Cardiac fibroblast (primary cell): ENCODE measurements at regions not wholly inside any gene's neighbourhood (a gene's known extent, or its start where the extent isn't known, plus 50 kb on each side); places are given as distances from the start of the nearest gene placed in this dataset.

Experiments
- DNase-seq, 2 donors: peaks; one replicate each; pipeline versions ENCODE4 v3.0.0 to v3.0.0-alpha.2; 2010; ENCODE audit warnings: low read depth in 2 of 2
- H3K4me3 ChIP-seq, 2 donors: replicated peaks in 1 of 2; 1 replicate in 1 of 2; 2 replicates in 1 of 2; pipeline ENCODE4 v1.5.1; 2011; ENCODE audit warnings: low read depth in 2 of 2, low read length in 2 of 2, mild to moderate bottlenecking in 2 of 2, moderate library complexity in 1 of 2
- TF ChIP-seq, protein P1 (sequence below): IDR thresholded peaks from one replicate; pipeline ENCODE4 v1.5.1; 2011; ENCODE audit warnings: low read depth, mild to moderate bottlenecking, low read length, inconsistent platforms

DNA sequence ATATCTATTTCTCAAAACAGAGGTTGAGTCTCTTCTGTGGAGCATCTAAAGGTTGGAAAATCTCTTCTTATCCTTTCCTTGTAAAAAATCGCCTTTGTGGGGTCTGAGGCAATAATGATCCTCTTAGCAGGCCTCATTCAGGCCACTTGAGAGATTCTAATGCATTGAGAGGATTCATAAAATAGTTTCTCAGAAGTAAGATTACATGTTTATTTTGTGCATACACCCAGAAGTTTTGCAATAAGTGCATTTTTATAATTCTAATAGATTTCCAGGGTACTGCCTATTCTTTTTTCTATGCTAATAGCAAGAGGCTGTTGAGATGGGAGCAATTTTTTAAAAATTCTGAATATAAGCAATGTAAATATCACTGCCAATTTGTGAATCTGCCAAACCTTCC lies 342.2 kb upstream of the KLF12 start:
- TF ChIP-seq, protein P1, sequence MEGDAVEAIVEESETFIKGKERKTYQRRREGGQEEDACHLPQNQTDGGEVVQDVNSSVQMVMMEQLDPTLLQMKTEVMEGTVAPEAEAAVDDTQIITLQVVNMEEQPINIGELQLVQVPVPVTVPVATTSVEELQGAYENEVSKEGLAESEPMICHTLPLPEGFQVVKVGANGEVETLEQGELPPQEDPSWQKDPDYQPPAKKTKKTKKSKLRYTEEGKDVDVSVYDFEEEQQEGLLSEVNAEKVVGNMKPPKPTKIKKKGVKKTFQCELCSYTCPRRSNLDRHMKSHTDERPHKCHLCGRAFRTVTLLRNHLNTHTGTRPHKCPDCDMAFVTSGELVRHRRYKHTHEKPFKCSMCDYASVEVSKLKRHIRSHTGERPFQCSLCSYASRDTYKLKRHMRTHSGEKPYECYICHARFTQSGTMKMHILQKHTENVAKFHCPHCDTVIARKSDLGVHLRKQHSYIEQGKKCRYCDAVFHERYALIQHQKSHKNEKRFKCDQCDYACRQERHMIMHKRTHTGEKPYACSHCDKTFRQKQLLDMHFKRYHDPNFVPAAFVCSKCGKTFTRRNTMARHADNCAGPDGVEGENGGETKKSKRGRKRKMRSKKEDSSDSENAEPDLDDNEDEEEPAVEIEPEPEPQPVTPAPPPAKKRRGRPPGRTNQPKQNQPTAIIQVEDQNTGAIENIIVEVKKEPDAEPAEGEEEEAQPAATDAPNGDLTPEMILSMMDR = no peak
- H3K4me3 ChIP-seq = no peak overlapping the region
- DNase-seq = peak in 1 of 2 donors; percentile 8

DNA sequence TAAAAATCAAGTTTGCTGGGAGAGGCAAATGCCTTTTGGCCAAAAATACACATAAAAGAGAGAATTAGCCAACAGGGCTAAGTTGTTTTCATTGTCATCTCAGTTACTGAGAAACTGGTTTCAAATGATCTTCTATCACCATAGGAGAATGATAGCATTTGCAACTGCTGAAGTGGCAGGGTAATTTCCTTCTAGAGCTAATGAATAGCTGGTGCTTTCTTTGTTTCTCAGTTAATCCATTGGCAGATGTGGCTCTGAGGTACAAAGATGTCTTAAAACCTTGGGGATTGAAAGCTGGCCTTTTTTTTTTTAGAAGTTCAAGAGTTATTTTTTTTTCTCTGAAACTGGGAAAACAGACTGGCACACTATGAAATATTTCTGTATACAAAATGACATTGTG lies 332.7 kb upstream of the KLF12 start:
- TF ChIP-seq, protein P1 = no peak
- DNase-seq = no peak
- no peak overlapping the region for H3K4me3 ChIP-seq

DNA sequence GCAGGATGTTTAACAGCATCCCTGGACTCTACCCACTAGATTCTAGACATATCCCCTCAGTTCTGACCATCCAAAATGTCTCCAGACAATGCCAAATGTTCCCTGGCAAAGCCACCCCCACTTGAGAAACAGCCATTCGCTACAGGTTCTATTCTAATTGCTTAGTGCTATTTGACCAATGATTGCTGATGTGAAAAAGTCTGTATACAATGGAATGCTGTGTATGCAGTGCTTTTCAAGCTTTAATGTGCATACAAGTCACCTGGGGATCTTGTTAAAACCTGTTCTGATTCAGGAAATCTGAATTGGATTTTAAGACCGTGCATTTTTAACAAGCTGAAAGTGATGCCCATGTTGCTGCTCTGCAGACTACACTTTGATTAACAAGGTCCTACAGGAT lies 331.8 kb upstream of the KLF12 start:
- TF ChIP-seq, protein P1 = no peak
- no peak for DNase-seq
- no peak overlapping the region for H3K4me3 ChIP-seq

DNA sequence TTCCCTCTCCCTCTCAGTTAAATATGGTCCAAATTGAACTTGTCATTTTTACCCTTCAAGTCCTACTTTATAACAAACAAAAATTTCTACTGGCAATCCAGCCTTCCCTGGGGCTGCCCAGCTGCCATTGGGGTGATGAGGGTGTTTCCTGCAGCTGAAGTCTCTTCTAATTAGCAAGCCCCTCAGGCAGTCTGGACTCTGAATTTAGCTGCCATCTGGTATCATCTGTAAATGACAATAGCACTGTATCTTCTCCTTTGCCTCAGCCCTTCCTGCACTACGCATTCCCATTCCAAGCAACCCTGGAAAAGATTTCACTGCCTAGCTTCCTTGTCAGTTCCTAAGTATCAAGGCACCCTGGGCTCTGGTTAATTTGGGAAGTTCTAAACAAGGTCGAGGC lies 331.1 kb upstream of the KLF12 start:
- no peak for DNase-seq
- no peak overlapping the region for H3K4me3 ChIP-seq
- TF ChIP-seq, protein P1 = no peak

DNA sequence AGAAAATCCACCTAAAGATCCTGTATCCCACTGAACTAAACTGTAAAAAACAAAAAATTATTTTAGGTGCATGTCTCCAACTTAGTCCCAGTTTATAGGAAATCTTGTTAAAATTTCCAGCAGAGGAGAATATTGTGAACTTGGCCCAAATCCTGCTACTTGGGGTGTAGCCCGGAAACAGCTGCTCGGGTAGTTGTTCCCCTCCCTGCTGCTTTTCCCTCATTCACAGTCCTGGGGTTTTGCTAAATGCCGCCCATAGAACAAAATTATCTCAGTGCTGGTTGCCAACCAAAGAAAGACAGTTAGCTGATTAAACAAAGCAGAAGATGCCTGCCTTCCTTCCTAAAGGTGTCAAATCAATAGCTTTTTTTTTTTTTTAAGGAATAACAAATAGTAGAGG lies 330.5 kb upstream of the KLF12 start:
- peak in 1 of 2 donors; percentile 11 for DNase-seq
- TF ChIP-seq, protein P1 = no peak
- no peak overlapping the region for H3K4me3 ChIP-seq

DNA sequence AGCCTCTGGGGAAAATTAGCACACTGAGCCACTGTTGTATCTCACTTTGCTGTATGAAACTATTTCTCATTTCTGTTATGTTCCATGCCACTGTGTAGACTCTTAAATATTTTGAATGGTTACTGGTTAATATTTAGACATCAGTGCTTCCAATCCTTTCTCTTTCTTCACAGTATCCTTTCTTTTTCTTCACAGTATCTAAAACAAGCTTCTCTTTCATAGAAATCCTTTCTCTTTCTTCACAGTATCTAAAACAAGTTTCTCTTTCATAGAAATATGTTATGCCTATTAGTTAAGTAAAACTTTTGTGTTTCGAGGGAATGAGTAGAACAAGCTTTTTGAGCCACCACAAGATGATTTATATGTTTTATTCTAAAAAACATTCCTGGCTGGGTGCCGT lies 326.8 kb upstream of the KLF12 start:
- TF ChIP-seq, protein P1 = no peak
- H3K4me3 ChIP-seq = no peak overlapping the region
- no peak for DNase-seq

DNA sequence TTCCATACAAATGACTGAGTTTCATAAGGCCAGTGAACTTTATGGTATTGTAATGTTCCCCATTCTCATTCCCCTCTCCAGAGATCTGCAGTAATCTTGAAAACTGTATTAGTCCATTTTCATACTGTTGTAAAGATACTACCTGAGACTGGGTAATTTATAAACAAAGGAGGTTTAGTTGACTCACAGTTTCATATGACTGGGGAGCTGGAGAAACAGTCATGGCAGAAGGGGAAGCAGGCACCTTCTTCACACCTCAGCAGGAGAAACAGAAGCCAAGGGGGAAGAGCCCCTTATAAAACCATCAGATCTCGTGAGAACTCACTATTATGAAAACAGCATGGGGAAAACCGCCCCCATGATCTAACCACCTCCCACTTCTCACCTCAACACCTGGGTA lies 318.7 kb upstream of the KLF12 start:
- TF ChIP-seq, protein P1 = no peak

More for the DNA sequence above, 318.7 kb upstream of the KLF12 start:
- no peak for DNase-seq
- no peak overlapping the region for H3K4me3 ChIP-seq
